HEK293 (cell line): ENCODE measurements at regions not wholly inside any gene's neighbourhood (a gene's known extent, or its start where the extent isn't known, plus 50 kb on each side); places are given as distances from the start of the nearest gene placed in this dataset.

Source experiments
- CTCF ChIP-seq: fragments of 450-650 bp; formaldehyde crosslinking; IDR thresholded peaks from 2 replicates; pipeline ENCODE4 v1.5.1; 2016; ENCODE audit warnings: missing biosample characterization, missing genetic modification characterization
- ZNF148 ChIP-seq: fragments of 450-650 bp; formaldehyde crosslinking; IDR thresholded peaks from 2 replicates; pipeline ENCODE4 v1.5.0; 2017; ENCODE audit warnings: missing biosample characterization, missing genetic modification characterization, borderline replicate concordance
- ZNF280D ChIP-seq: fragments of 450-650 bp; formaldehyde crosslinking; IDR thresholded peaks from 2 replicates; pipeline ENCODE4 v1.5.1; 2016; ENCODE audit warnings: missing biosample characterization, missing genetic modification characterization
- ZNF398 ChIP-seq: fragments of 450-650 bp; formaldehyde crosslinking; IDR thresholded peaks from 2 replicates; pipeline ENCODE4 v1.5.1; 2017; ENCODE audit warnings: missing biosample characterization, missing genetic modification characterization
- ZNF596 ChIP-seq: fragments of 450-650 bp; IDR thresholded peaks from 2 replicates; pipeline ENCODE4 v1.5.0; 2018; ENCODE audit warnings: missing biosample characterization, mild to moderate bottlenecking, missing genetic modification characterization, moderate library complexity
- ZNF639 ChIP-seq: fragments of 450-650 bp; formaldehyde crosslinking; IDR thresholded peaks from 2 replicates; pipeline ENCODE4 v1.5.1; 2016; ENCODE audit warnings: missing biosample characterization, missing genetic modification characterization

GRCh38 chr1:43058545-43059360 is 100.1 kb upstream of the SLC2A1 start:
- no peak for TF ChIP-seq ZNF398 (tag by site-specific recombination)
- no peak for TF ChIP-seq CTCF (tag by site-specific recombination)
- no peak for TF ChIP-seq ZNF280D
- TF ChIP-seq ZNF639 (tag by site-specific recombination): no peak
- no peak for TF ChIP-seq ZNF148 (tag by site-specific recombination)
- no peak for TF ChIP-seq ZNF596 (tag by site-specific recombination)
